Muscle of arm (tissue), 1 donor: ENCODE measurements at regions not wholly inside any gene's neighbourhood (a gene's known extent, or its start where the extent isn't known, plus 50 kb on each side); places are given as distances from the start of the nearest gene placed in this dataset.

Source experiments
- DNase-seq: peaks from one replicate; pipeline ENCODE4 v3.0.0-alpha.2; 2013

DNA sequence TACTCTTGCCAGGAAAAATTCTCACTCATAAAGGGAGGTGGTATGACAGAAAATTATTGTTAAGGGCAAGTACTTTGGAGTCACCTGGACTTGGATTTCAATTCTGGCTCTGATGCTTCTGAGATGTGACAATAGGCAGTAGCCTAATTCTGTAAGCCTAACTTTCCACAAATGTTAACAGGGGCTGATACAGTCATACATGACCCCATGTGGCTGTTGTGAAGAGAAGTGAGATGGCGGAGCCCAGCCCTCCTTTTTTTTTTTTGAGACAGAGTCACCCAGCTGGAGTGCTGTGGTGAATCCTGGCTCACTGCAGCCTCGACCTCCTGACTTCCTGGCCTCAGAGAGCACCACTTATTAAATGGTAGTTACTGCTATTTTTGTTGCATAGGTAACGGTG, 54.4 kb upstream of the IRF2 start:
- DNase-seq = no peak

DNA sequence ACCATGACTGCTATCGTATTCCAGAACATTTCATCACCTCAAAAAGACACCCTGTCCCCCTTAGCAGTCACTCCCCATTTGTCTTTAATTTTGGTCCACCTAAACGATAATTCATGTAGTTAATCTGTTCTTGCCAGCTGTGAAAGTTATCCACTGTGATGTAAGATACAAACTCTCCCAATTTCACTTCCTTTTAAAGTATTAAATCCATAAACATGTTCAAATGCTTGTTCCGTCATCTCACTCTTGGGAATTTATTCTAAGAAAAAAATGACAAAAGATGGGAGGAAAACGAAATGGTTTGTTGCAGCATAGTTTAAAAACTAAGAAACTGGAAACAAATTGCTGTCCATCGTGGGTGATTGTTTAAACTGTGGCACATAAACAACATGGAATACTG, 53.7 kb upstream of the IRF2 start:
- no peak for DNase-seq

GRCh38 chr4:184526228-184526627, 51.9 kb upstream of the IRF2 start:
- DNase-seq = no peak
